Kidney glomerular epithelial cell (primary cell): ENCODE measurements at regions not wholly inside any gene's neighbourhood (a gene's known extent, or its start where the extent isn't known, plus 50 kb on each side); places are given as distances from the start of the nearest gene placed in this dataset.

Source experiments
- DNase-seq: peaks from one replicate; lab custom pipeline; 2025; lab: John Stamatoyannopoulos, UW

DNA sequence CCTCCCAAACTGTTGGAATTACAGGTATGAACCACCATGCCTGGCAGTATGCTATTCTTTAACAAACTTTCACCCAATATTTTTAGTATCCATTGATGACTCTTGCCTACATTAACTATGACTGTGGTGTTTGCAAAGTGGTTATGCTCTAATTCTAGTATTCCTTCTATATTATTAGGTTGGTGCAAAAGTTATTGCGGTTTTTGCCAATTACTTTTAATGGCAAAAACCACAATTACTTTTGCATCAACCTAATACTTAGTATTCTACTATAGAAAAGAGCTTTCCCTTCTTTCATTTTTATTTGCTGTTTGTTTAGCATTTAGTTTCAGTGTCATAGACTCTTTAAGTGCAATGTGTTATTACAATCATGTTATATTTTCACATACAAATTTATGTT lies 760.6 kb downstream of the NR2F2 start:
- no peak for DNase-seq

DNA sequence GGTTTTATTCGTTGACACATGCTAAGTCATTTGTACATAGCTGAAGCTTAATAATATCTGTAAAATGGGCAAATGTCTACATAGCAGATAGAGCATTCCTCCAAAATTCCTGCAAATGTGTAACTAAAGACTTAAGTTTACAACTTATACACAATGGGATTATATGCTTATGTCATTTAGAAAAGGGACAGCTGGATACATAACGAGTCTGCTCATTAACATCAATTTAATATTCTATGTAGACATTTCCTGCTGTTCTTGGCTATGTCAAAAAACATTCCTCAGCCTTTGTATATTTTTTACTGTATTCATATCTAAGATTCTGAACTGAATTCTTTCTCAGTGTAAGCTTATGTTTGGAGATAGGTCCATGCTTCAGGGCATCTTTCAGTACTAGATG lies 762.2 kb downstream of the NR2F2 start:
- DNase-seq: no peak

- DNase-seq: no peak
Measured at GRCh38 chr15:97096303-97096835, 765.9 kb downstream of the NR2F2 start.

DNA sequence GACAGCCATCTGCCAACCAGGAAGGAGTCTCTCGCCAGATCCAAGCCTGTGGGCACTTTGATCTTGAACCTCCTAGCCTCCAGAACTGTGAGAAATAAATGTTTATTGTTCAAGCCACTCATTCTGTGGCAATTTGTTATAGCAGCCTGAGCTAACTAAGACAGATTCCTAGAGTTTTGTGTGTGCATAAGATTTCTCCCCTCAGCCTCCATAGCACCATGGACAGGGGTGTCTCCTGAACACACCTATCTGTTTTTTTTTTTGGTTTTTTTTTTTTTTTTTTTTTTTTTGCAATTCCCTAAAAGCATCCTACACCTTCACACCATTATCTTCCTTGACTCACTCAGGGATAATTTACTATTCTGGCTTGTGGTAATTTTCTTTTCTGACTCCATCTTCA lies 768.5 kb downstream of the NR2F2 start:
- no peak for DNase-seq

GRCh38 chr15:97101572-97101971 lies 771.1 kb downstream of the NR2F2 start:
- no peak for DNase-seq

- no peak for DNase-seq
Measured at GRCh38 chr15:97114900-97115760, 784.6 kb downstream of the NR2F2 start.

DNA sequence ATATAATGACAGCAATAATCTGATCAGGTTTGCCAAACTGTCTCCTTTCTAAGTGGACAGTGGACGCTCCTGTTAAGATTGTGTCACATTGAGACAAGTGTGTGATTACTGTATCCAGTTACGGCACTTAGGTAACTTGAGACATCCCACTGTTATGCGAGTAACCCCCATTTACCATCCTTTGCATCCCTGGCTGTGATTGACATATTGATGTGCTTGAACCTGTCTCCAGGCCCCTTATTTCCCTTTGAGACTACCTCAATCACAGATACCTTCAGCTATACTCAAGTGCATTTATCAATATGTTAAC lies 785.2 kb downstream of the NR2F2 start:
- no peak for DNase-seq

DNA sequence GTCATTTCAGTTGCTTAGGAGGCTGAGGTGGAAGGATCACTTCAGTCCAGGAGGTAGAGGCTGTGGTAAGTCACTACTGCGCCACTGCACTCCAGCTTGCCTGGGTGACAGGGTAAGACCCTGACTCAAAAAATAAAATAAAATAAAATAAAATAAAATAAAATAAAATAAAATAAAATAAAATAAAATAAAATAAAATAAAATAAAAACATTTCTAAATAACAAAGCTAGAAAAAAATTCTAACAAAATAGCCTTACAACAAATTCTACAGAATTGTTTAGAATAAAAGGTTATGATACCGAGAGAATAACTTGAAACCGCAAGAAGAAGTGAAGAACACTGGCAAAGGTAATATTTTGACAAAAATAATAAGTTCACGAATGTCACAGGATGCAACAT lies 794.3 kb downstream of the NR2F2 start:
- DNase-seq: no peak

- no peak for DNase-seq
Measured at GRCh38 chr15:97126553-97127233, 796.2 kb downstream of the NR2F2 start.

- DNase-seq: no peak
Measured at GRCh38 chr15:97129674-97130073, 799.2 kb downstream of the NR2F2 start.

DNA sequence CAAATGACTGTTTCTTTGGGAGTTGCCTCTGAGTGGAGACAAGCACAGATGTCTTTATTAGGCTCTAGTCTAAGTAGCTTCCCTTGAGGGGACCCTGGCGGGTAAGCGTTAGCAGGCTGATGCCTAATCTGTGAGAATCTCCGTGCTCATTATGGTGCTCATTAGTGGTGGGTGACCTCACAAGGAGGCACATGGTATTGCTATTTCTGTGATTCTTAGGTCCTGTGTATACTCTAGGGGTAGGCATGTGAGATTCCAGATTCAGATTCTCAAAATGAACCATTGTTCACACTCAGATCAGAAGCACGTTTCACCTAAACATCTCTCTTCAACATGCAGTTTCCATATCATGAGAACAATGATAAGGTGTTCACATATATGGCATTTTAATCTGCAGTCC lies 809.7 kb downstream of the NR2F2 start:
- no peak for DNase-seq

DNA sequence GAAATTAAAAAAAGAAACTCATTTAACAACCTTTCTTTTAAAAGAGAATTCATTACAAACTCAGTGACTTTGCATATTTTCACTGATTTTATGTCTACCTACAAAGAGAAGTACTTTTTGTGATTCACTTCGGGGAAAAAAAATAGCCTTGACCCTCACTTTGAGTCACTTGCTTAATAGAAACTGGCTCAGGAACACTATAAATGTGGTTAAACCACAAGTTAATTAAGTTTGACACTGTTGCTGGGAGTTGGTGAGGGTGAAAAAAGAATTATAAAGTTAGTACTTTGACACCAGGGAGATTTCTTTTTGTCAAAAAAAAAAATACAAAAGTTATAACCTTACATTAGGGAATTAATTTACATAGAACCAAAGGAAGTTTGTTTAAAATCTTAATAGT lies 810.9 kb downstream of the NR2F2 start:
- no peak for DNase-seq

DNA sequence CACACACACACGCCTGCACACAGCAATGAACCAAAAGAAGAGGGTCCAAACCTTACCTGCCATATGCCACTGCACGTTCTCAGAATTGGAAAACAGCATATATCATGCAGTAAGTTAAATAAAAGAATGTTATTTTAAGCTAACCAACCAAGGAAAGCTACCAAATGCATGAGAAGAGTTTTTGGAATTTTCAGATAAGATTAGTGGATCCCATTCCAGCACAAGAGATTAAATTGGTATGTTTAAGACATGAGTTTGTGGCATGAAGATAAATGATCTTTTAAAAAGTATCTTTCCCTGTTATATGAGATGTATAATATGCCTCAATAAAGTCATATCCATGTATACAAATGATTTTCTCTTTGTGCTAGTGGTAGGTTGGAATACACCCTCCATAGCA lies 811.4 kb downstream of the NR2F2 start:
- DNase-seq: no peak

DNA sequence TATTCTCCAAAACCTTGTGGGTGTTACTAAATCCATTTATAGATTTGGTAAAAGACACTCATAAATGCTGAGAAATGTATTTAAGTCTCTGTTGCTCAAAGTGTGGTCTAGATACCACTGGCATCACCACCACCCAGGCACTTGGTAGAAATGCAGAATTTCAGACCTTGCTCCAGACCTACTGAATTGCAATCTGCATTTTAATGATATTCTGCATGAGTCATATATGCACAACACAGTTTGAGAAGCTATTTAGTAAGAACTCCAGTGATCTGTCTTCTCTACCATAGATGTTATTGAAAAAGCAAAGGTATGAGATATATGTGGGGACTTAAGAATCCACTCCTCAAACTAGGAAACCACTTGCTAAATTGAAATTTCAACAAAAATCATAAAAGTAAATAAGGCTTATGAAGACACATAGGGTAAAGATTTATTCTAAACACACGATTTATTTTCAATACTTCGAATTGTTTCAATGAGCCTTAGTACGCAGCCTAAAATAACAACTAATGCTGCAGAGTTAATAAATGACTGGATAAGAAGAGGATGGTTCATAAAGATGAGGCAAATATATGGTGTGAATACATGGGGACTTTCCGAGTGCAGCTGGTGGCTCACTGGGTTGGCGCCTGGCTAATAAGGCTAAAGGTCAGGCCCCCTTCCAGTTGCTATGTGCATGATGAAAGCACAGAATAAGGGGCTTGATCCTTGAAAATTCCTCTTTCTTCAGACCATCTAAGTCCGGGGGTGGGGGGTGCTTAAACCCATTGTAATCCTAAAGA lies 813.3 kb downstream of the NR2F2 start:
- DNase-seq: no peak

DNA sequence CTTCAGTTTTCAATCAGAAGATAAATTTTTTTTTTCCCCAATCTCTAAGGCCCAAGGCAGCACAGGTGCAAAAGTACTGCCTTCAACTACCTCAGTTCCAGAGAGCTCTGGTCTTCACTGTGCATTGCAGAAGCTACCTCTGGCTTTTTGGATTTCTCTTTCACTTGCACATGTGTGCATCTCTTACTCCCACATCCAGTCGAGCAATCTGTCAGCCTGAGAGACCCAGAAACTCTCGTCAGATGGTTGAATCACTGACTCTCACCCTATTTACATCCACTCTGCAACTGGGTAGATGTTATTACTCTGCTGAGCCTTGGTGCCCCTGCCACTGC lies 813.8 kb downstream of the NR2F2 start:
- DNase-seq: no peak

DNA sequence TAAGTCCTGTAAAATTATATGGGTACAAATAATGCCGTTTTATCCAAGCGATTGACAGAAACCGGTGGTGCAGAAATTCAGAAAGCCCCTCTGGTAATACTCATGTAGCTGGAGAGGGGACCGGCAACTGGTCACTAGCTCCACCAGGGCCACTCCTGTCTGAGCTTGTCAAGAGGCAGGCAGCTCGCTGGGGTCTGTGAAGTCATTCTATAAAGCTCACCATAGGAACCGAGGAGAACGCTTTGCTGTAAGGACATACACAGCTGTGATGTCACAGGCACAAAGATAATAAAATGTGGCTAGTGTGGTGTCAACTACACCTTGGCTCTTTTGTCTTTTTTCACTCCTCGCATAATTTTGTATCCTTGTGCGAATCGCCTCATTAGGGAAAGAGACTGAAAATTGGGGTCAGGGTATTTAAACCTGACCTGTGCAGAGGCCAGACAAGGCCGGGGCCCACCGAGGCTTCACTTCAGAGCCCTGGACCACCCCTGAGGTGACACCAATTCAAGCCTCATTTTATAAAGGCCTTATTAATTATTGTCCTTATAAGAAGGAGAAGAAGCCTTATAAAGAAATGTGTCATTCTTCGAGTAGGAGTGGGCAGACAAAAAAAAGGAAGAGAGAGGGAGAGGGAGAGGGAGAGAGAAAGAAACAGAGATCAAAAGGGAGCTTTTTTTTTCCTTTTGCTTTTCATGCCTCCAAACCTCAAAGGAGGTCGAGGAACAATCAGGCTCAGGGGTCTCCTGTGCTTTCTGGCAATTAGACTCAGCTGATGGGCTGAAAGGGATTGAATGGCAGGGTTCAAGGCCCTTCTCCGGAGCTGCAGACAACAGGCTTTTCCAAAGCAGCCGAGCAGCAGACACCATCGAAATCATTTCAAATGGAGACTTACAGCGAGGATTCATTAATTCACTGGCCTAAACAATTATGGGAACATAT lies 813.3 kb upstream of the ARRDC4 start:
- no peak for DNase-seq

- DNase-seq: no peak
Measured at GRCh38 chr15:97153356-97153965, 807.0 kb upstream of the ARRDC4 start.

DNA sequence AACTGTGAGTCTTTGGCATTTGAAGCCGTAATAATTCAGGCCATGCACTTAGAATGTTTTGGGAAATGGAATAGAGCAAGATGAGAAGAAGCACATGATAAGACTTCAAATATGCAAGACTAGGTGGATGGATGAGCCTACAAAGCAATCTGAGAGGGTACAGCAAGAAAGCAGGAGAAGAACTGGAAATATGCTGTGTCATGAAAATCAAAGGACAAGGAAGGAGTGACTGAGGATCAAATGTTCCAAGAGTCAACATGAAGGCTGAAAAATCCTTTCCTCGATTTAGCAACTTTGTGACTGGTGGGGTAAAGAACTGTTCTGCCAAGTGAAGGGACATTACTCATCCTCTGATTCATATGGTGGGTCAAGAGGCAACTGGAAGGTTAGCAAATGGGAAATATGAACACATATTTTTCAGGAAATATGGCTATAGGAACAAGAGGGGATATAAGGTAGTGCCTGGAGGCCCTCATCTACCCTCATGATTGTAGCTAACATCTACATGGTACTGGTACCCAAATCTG lies 803.7 kb upstream of the ARRDC4 start:
- no peak for DNase-seq

DNA sequence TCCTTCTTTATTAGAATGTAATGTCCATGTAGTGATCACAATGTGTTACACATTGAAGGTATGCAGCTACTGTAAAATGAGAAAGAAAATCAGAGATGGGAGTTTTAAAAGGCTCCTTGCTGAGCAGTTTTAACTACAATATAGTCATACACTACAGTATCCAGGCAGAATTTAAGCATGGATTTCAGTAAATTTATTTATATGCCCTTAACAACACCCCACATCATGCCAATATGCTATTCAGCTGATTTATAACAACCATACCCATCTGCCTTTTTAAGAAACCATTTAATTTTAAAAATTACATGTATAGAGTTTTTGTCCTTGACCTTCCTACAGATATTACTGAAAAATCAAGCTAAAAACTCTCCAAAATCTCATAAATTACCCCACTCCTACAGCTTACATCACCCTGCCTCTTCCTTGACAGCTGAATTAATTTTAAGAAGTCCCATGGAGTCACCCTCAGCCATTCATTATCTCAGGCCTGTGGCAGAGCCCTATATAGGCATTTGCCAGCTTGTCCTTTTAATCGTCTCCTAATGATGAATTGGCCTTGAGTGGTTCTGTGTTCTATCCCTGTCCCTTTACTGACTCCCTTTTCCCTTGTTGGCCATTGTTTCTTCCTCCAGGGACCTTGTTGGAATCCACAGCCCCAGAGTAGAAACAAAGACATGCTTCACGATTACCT lies 797.6 kb upstream of the ARRDC4 start:
- no peak for DNase-seq

DNA sequence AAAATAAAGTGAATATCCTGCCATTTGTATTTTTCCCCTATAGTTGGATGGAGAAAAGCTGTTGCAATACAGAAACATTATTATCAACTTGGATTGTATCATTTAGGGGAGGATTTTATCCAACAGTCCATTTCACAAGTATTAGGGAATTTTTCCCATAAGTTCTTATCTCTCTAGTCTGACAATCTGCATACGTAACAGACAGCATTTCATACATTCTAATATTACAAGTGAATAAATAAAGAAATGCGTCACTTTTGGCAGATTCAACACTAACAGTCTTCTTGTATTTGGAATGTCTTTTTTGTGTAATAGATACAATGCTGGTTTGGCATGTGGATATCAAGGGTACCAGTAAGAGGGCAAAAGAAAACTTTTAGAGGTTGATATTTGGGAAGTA lies 795.3 kb upstream of the ARRDC4 start:
- DNase-seq: no peak
